ENCODE measurements at regions not wholly inside any gene's neighbourhood (a gene's known extent, or its start where the extent isn't known, plus 50 kb on each side); places are given as distances from the start of the nearest gene placed in this dataset.

GRCh38 chr6:15802466-15802865 lies 139.6 kb upstream of the DTNBP1 start:
- Histone ChIP-seq H4K5ac (ENCODE audit: insufficient read length, low read depth, low read length) (no peak overlapping the region), H2AK5ac (ENCODE audit: insufficient read length, low read length) (no peak overlapping the region), H3K27me3 (ENCODE audit: insufficient read depth, low read length) (no peaks in the 10 kb centered on the region), H3K23ac (ENCODE audit: insufficient read length, low read depth, low read length) (no peak overlapping the region), H4K8ac (replicated peaks; ENCODE audit: insufficient read length, low read depth, low read length) (no peak overlapping the region), H3K4me1 (ENCODE audit: insufficient read depth, low read length) (no peaks in the 10 kb centered on the region), H3T11ph (ENCODE audit: low read length) (no peak overlapping the region), H3K18ac (ENCODE audit: insufficient read length, low read depth, low read length) (no peak overlapping the region), H3K56ac (ENCODE audit: insufficient read length, low read depth, low read length) (no peak overlapping the region), H3K79me2 (ENCODE audit: insufficient read depth, low read length) (no peaks in the 10 kb centered on the region), H4K20me1 (ENCODE audit: control insufficient read depth, insufficient read depth, insufficient read length) (no peaks in the 10 kb centered on the region), H3K4ac (ENCODE audit: low read depth, low read length) (no peak overlapping the region), H3K14ac (ENCODE audit: insufficient read depth, low read length) (no peak overlapping the region), H4K91ac (ENCODE audit: insufficient read length, low read depth, low read length) (no peak overlapping the region), H2BK15ac (ENCODE audit: low read depth, low read length) (no peak overlapping the region), H2BK120ac (ENCODE audit: low read depth, low read length, poor library complexity, severe bottlenecking) (no peak overlapping the region), H2BK12ac (ENCODE audit: insufficient read length, low read depth, low read length) (no peak overlapping the region), H3K9me3 (ENCODE audit: control insufficient read depth, low read depth, low read length) (peaks cover 9% of the 10 kb centered on the region), H2AFZ (ENCODE audit: low read length) (no peak overlapping the region), H2BK20ac (ENCODE audit: low read depth, low read length, poor library complexity, severe bottlenecking) (no peak overlapping the region), H3K9ac (ENCODE audit: extremely low read depth, insufficient read length, low read length) (no peak overlapping the region), H2BK5ac (ENCODE audit: insufficient read length, low read length) (no peak overlapping the region), H3K4me2 (ENCODE audit: insufficient read depth, insufficient read length, low read length) (no peak overlapping the region), H3K27ac (ENCODE audit: insufficient read length, low read depth, low read length) (no peak overlapping the region), H3K23me2 (ENCODE audit: insufficient read length, low read depth, low read length, poor library complexity, severe bottlenecking) (no peaks in the 10 kb centered on the region), H3K79me1 (ENCODE audit: insufficient read depth, low read depth, low read length, poor library complexity, severe bottlenecking) (no peaks in the 10 kb centered on the region)
- H3K4me1 Mint-ChIP-seq = peaks cover 0 to 9% of the 10 kb centered on the region in 2 experiments; a peak in 1 of 4 replicates
- no peak overlapping the region for H3K4me3 Mint-ChIP-seq
- no CpG with 5 or more reads among the region's 5 CpGs for whole genome bisulfite sequencing (ENCODE audit: extremely low coverage, insufficient read length, low lambda C conversion rate)
- H3K27ac Mint-ChIP-seq = no peak overlapping the region
- H3K27me3 Mint-ChIP-seq (ENCODE audit: low read depth) = peaks cover 2% of the 10 kb centered on the region; the same call in 1 of the 2 replicates
- no peak for DNase-seq
- TF ChIP-seq CTCF (conservative IDR thresholded peaks at IDR 0.05) = no peak
- H3K36me3 Mint-ChIP-seq (ENCODE audit: insufficient read depth in 1 of 3, low read depth in 3 of 3) = peaks cover 0 to 8% (median 7%) of the 10 kb centered on the region in 3 experiments; a peak in 5 of 7 replicates
- H3K9me3 Mint-ChIP-seq = peaks cover 13 to 15% of the 10 kb centered on the region in 2 experiments
